Endothelial cell of umbilical vein (primary cell): ENCODE measurements at regions not wholly inside any gene's neighbourhood (a gene's known extent, or its start where the extent isn't known, plus 50 kb on each side); places are given as distances from the start of the nearest gene placed in this dataset.

Experiments
- BruUV-seq: library from RNA; stranded (reverse); fragments of 400-500 nt; replicated peaks from 2 replicates; lab custom pipeline; 2021; lab: Mats Ljungman, UMichigan
- CTCF ChIA-PET: fragments of 300-600, 350-600 bp; sonication (Branson Sonifier 250); formaldehyde crosslinking; loops from one replicate; lab custom pipeline; 2021; ENCODE audit warnings: antibody characterized with exemption, inconsistent platforms; lab: Charles Lee
- POLR2A ChIA-PET: fragments of 300-600, 350-600 bp; sonication (Branson Sonifier 250); formaldehyde crosslinking; loops from one replicate; lab custom pipeline; 2021; ENCODE audit warnings: antibody characterized with exemption, inconsistent platforms; lab: Charles Lee
- DNase-seq: peaks from one replicate; pipeline ENCODE4 v3.0.0-alpha.2; 2011; ENCODE audit warnings: low read depth, low spot score
- FAIRE-seq: peaks from 2 replicates; lab custom pipeline; 2011; peaks lifted over from hg19 to GRCh38; lab: Jason Lieb, UNC
- H2AFZ ChIP-seq: 2 replicates; pipeline ENCODE4 v1.6.0; 2012; ENCODE audit warnings: low read depth, low read length, control low read depth, inconsistent platforms
- H3K27ac ChIP-seq: 2 replicates; pipeline ENCODE4 v1.5.1; 2011; ENCODE audit warnings: low read depth, mild to moderate bottlenecking, control low read depth, low read length, moderate library complexity; ENCODE audit not compliant: insufficient read depth
- H3K27me3 ChIP-seq, 2 experiments: 2 replicates each; pipeline versions ENCODE4 v1.6.0 to v1.6.1; 2011; ENCODE audit warnings: low read length in 2 of 2, mixed read lengths in 1 of 2; ENCODE audit not compliant: control insufficient read depth in 2 of 2, insufficient read depth in 2 of 2
- H3K36me3 ChIP-seq, 2 experiments: 2 replicates in 1 of 2; 3 replicates in 1 of 2; pipeline ENCODE4 v1.5.1; 2011; ENCODE audit warnings: low read length in 2 of 2, mild to moderate bottlenecking in 1 of 2, moderate library complexity in 1 of 2; ENCODE audit not compliant: control insufficient read depth in 2 of 2, insufficient read depth in 2 of 2; ENCODE audit errors: extremely low read depth in 1 of 2
- H3K4me1 ChIP-seq: 3 replicates; pipeline ENCODE4 v1.5.1; 2011; ENCODE audit warnings: mild to moderate bottlenecking, low read length; ENCODE audit not compliant: control insufficient read depth, insufficient read depth; ENCODE audit errors: extremely low read depth
- H3K4me2 ChIP-seq: 2 replicates; pipeline ENCODE4 v1.6.1; 2011; ENCODE audit warnings: low read length, control low read depth, mixed read lengths; ENCODE audit not compliant: insufficient read depth
- H3K4me3 ChIP-seq, 3 experiments: fragments of 200-600 bp in 1 of 3; sonication (generic), shearing (Covaris generic) in 1 of 3; replicated peaks in 1 of 3; 2 replicates each; pipeline ENCODE4 v1.5.1; 2011 to 2016; ENCODE audit warnings: control low read depth in 3 of 3, low read length in 3 of 3, mild to moderate bottlenecking in 2 of 3, inconsistent platforms in 1 of 3, low read depth in 1 of 3, moderate library complexity in 1 of 3; ENCODE audit not compliant: insufficient read depth in 1 of 3
- H3K79me2 ChIP-seq: 2 replicates; pipeline ENCODE4 v1.6.0; 2012; ENCODE audit warnings: low read length, inconsistent platforms; ENCODE audit not compliant: control insufficient read depth, insufficient read depth
- H3K9ac ChIP-seq: replicated peaks from 2 replicates; pipeline ENCODE3; 2011; ENCODE audit warnings: low read length, control low read depth; ENCODE audit not compliant: insufficient read depth; ENCODE audit errors: extremely low read depth
- H3K9me1 ChIP-seq: replicated peaks from 3 replicates; pipeline ENCODE4 v1.6.0; 2011; ENCODE audit warnings: mild to moderate bottlenecking, low read length; ENCODE audit not compliant: control insufficient read depth, insufficient read depth; ENCODE audit errors: extremely low read depth
- H3K9me3 ChIP-seq: replicated peaks from 2 replicates; pipeline ENCODE4 v1.5.1; 2012; ENCODE audit warnings: low read length, inconsistent platforms; ENCODE audit not compliant: control insufficient read depth, insufficient read depth
- H4K20me1 ChIP-seq: replicated peaks from 2 replicates; pipeline ENCODE3; 2011; ENCODE audit warnings: mild to moderate bottlenecking, low read length; ENCODE audit not compliant: control insufficient read depth, insufficient read depth; ENCODE audit errors: extremely low read depth
- CTCF ChIP-seq, 2 donors: IDR thresholded peaks; 1 replicate in 1 of 2; 2 replicates in 1 of 2; pipeline ENCODE4 v1.5.1; 2011; ENCODE audit warnings: low read length in 2 of 2, mild to moderate bottlenecking in 2 of 2, moderate library complexity in 2 of 2, control low read depth in 1 of 2, inconsistent platforms in 1 of 2, low read depth in 1 of 2; ENCODE audit not compliant: insufficient read depth in 1 of 2; ENCODE audit errors: extremely low read depth in 1 of 2
- EZH2 ChIP-seq: IDR thresholded peaks from 2 replicates; pipeline ENCODE4 v1.6.1; 2012; ENCODE audit warnings: borderline replicate concordance, low read depth, mild to moderate bottlenecking, moderate library complexity, low read length, inconsistent platforms; ENCODE audit not compliant: severe bottlenecking
- FOS ChIP-seq: IDR thresholded peaks from 2 replicates; pipeline ENCODE4 v1.6.1; 2011; ENCODE audit warnings: mild to moderate bottlenecking, low read length, moderate library complexity, borderline replicate concordance; ENCODE audit not compliant: insufficient read depth
- GATA2 ChIP-seq: IDR thresholded peaks from 2 replicates; pipeline ENCODE4 v1.7.0; 2011; ENCODE audit warnings: low read depth, mild to moderate bottlenecking, moderate library complexity, mixed read lengths, low read length; ENCODE audit not compliant: insufficient read length, insufficient read depth
- JUN ChIP-seq: IDR thresholded peaks from 2 replicates; pipeline ENCODE4 v1.6.1; 2011; ENCODE audit warnings: borderline replicate concordance, low read depth; ENCODE audit not compliant: insufficient read length, insufficient read depth
- MAX ChIP-seq: IDR thresholded peaks from 2 replicates; pipeline ENCODE4 v1.6.1; 2011; ENCODE audit not compliant: insufficient read depth, insufficient read length
- MYC ChIP-seq: IDR thresholded peaks from one replicate; pipeline ENCODE4 v1.6.1; 2011; ENCODE audit warnings: mild to moderate bottlenecking, low read depth, low read length
- POLR2A ChIP-seq: IDR thresholded peaks from 2 replicates; pipeline ENCODE4 v1.6.1; 2012; ENCODE audit warnings: low read depth, mild to moderate bottlenecking, control low read depth, low read length
- POLR2AphosphoS5 ChIP-seq: IDR thresholded peaks from 2 replicates; pipeline ENCODE4 v1.6.1; 2012; ENCODE audit warnings: low read depth, mild to moderate bottlenecking, control low read depth, low read length, moderate library complexity; ENCODE audit not compliant: insufficient read depth
- dilution Hi-C: fragments of 300-500 bp; cut with MboI; formaldehyde crosslinking; loops from one replicate; pipeline ENCODE4 v1.15.0; 2019; ENCODE audit warnings: low sequenced_read_pairs; ENCODE audit not compliant: extremely low pct_ligation_motif_present
- intact Hi-C: fragments of 100-400 bp; cut with micrococcal nuclease; formaldehyde crosslinking; loops from one replicate; pipeline ENCODE4 v1.10.0; 2022

- ChIA-PET CTCF (no interaction called here), POLR2A (no interaction called here)
- no peak for DNase-seq
- Histone ChIP-seq H3K9me3 (no peaks in the 10 kb centered on the region), H3K4me2 (no peak overlapping the region), H3K79me2 (no peaks in the 10 kb centered on the region), H4K20me1 (no peaks in the 10 kb centered on the region), H2AFZ (no peak overlapping the region), H3K9me1 (no peaks in the 10 kb centered on the region), H3K36me3 (no peaks in the 10 kb centered on the region), H3K9ac (no peak overlapping the region), H3K27me3 (no peaks in the 10 kb centered on the region), H3K4me1 (no peaks in the 10 kb centered on the region), H3K4me3 (no peak overlapping the region), H3K27ac (no peak overlapping the region)
- no TSS peak for BruUV-seq
- intact Hi-C loops, result no loop called here
- dilution Hi-C loops, result no loop called here
- no peak for FAIRE-seq
- TF ChIP-seq POLR2AphosphoS5, result no peak
- TF ChIP-seq MYC, result no peak
- TF ChIP-seq EZH2, result no peak
- no peak for TF ChIP-seq FOS
- no peak for TF ChIP-seq POLR2A
- no peak for TF ChIP-seq CTCF (IDR thresholded peaks at IDR 0.05; ENCODE audit: extremely low read depth in 1 of 2, insufficient read depth in 1 of 2, low read depth in 1 of 2, low read length in 2 of 2)
- no peak for TF ChIP-seq GATA2
- no peak for TF ChIP-seq MAX
- TF ChIP-seq JUN, result no peak
Observed at GRCh38 chr17:34765291-34765690, 185.9 kb downstream of the TMEM132E start.
